CD4-positive, alpha-beta memory T cell (primary cell): ENCODE measurements at regions not wholly inside any gene's neighbourhood (a gene's known extent, or its start where the extent isn't known, plus 50 kb on each side); places are given as distances from the start of the nearest gene placed in this dataset.

Experiments
- CTCF ChIA-PET: fragments of 350-600 bp; sonication (Branson Sonifier 250); formaldehyde crosslinking; loops from one replicate; lab custom pipeline; 2021; ENCODE audit warnings: inconsistent platforms; ENCODE audit not compliant: partially characterized antibody; lab: Charles Lee
- POLR2A ChIA-PET: fragments of 350-600 bp; sonication (Branson Sonifier 250); formaldehyde crosslinking; loops from one replicate; lab custom pipeline; 2021; ENCODE audit not compliant: partially characterized antibody; lab: Charles Lee
- DNase-seq, 5 donors: peaks; one replicate each; pipeline versions ENCODE4 v3.0.0 to v3.0.0-alpha.2; 2020 to 2022; ENCODE audit warnings: mixed read lengths in 1 of 5
- H3K27ac ChIP-seq: one replicate; pipeline ENCODE4 v1.7.0; 2013; ENCODE audit warnings: low read depth, low read length
- H3K27me3 ChIP-seq: 2 replicates; pipeline ENCODE4 v1.7.0; 2013; ENCODE audit warnings: mild to moderate bottlenecking, low read length, moderate library complexity; ENCODE audit not compliant: insufficient read depth
- H3K36me3 ChIP-seq: 2 replicates; pipeline ENCODE4 v1.7.0; 2013; ENCODE audit warnings: mild to moderate bottlenecking, low read length, moderate library complexity; ENCODE audit not compliant: insufficient read depth
- H3K4me1 ChIP-seq: 2 replicates; pipeline ENCODE4 v1.7.0; 2013; ENCODE audit warnings: mild to moderate bottlenecking, low read length, moderate library complexity; ENCODE audit not compliant: insufficient read depth
- H3K4me3 ChIP-seq, 2 donors: one replicate each; pipeline ENCODE4 v1.7.0; 2013; ENCODE audit warnings: low read length in 2 of 2, mild to moderate bottlenecking in 1 of 2
- H3K9me3 ChIP-seq, 2 donors: one replicate each; pipeline ENCODE4 v1.7.0; 2013; ENCODE audit warnings: low read length in 2 of 2, control low read depth in 1 of 2; ENCODE audit not compliant: control insufficient read depth in 1 of 2
- H3K27ac Mint-ChIP-seq, 7 donors: one replicate each; pipeline ENCODE4 v1.8.0; 2020 to 2021; ENCODE audit warnings: mixed read lengths in 7 of 7, mild to moderate bottlenecking in 6 of 7, inconsistent platforms in 3 of 7, moderate library complexity in 3 of 7
- H3K27me3 Mint-ChIP-seq, 2 donors: one replicate each; pipeline ENCODE4 v1.8.0; 2020 to 2021; ENCODE audit warnings: mixed read lengths in 2 of 2
- H3K36me3 Mint-ChIP-seq, 2 donors: one replicate each; pipeline ENCODE4 v1.8.0; 2020 to 2021; ENCODE audit warnings: mixed read lengths in 2 of 2, inconsistent platforms in 1 of 2, mild to moderate bottlenecking in 1 of 2
- H3K4me1 Mint-ChIP-seq, 4 donors: one replicate each; pipeline ENCODE4 v1.8.0; 2020 to 2021; ENCODE audit warnings: mixed read lengths in 4 of 4, mild to moderate bottlenecking in 1 of 4
- H3K4me3 Mint-ChIP-seq, 8 donors: one replicate each; pipeline ENCODE4 v1.8.0; 2020 to 2021; ENCODE audit warnings: mixed read lengths in 8 of 8, mild to moderate bottlenecking in 7 of 8, moderate library complexity in 6 of 8, inconsistent platforms in 3 of 8
- H3K9me3 Mint-ChIP-seq, 8 donors: one replicate each; pipeline ENCODE4 v1.8.0; 2020 to 2021; ENCODE audit warnings: mixed read lengths in 8 of 8, mild to moderate bottlenecking in 5 of 8, inconsistent platforms in 3 of 8, moderate library complexity in 1 of 8
- intact Hi-C: fragments of 100-400 bp; cut with micrococcal nuclease; formaldehyde crosslinking; loops from one replicate; pipeline ENCODE4 v1.15.1; 2023

GRCh38 chr3:106717178-106717780, 660.0 kb upstream of the CCDC54 start:
- H3K36me3 Mint-ChIP-seq, result no peaks in the 10 kb centered on the region
- H3K36me3 ChIP-seq, result no peaks in the 10 kb centered on the region
- H3K27me3 Mint-ChIP-seq, result peaks cover 1% of the 10 kb centered on the region in 2 donors
- peaks cover 0 to 1% (median 0%) of the 10 kb centered on the region in 4 donors for H3K4me1 Mint-ChIP-seq
- DNase-seq, result no peak
- H3K27ac ChIP-seq, result no peak overlapping the region
- no peaks in the 10 kb centered on the region for H3K9me3 ChIP-seq
- intact Hi-C loops, result no loop called here
- no peaks in the 10 kb centered on the region for H3K27me3 ChIP-seq
- CTCF ChIA-PET, result no interaction called here
- no peaks in the 10 kb centered on the region for H3K4me1 ChIP-seq
- H3K4me3 ChIP-seq, result no peak overlapping the region
- POLR2A ChIA-PET, result no interaction called here
- H3K4me3 Mint-ChIP-seq, result no peak overlapping the region
- H3K27ac Mint-ChIP-seq, result no peak overlapping the region
- H3K9me3 Mint-ChIP-seq, result no peaks in the 10 kb centered on the region

GRCh38 chr3:106719077-106719476, 658.2 kb upstream of the CCDC54 start:
- Histone ChIP-seq H3K36me3 (no peaks in the 10 kb centered on the region), H3K27ac (no peak overlapping the region), H3K4me3 (no peak overlapping the region), H3K4me1 (no peaks in the 10 kb centered on the region), H3K27me3 (no peaks in the 10 kb centered on the region), H3K9me3 (no peaks in the 10 kb centered on the region)
- Mint-ChIP-seq H3K4me3 (no peak overlapping the region), H3K27me3 (peaks cover 1 to 3% of the 10 kb centered on the region in 2 donors), H3K36me3 (no peaks in the 10 kb centered on the region), H3K4me1 (peaks cover 0 to 1% (median 0%) of the 10 kb centered on the region in 4 donors), H3K9me3 (no peaks in the 10 kb centered on the region), H3K27ac (no peak overlapping the region)
- POLR2A ChIA-PET, result no interaction called here
- CTCF ChIA-PET, result no interaction called here
- intact Hi-C loops, result no loop called here
- no peak for DNase-seq

DNA sequence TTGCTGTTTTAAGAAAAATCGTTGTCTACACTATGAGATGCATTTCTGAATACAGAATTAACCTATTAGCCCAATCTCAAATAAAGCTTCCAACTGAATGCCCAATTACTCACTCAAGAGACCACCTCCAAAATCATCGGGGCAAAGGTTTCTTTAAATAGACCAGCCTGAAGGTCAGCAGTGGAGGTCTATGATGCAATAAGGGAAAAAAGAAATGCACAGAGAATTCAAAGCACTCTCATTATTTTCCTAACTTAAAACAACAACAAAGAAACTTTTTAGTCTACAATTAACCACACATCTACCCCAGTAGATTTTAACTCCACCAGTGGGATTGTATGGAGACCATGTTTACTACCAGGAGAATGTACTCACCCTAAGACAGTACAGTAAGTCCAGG, 657.7 kb upstream of the CCDC54 start:
- no peak overlapping the region for H3K4me3 Mint-ChIP-seq
- H3K4me1 Mint-ChIP-seq, result peaks cover 0 to 1% (median 0%) of the 10 kb centered on the region in 4 donors
- Histone ChIP-seq H3K9me3 (no peaks in the 10 kb centered on the region), H3K27ac (no peak overlapping the region), H3K27me3 (no peaks in the 10 kb centered on the region), H3K4me1 (no peaks in the 10 kb centered on the region), H3K36me3 (no peaks in the 10 kb centered on the region), H3K4me3 (no peak overlapping the region)
- POLR2A ChIA-PET, result no interaction called here
- no peaks in the 10 kb centered on the region for H3K9me3 Mint-ChIP-seq
- intact Hi-C loops, result no loop called here
- peaks cover 1 to 4% of the 10 kb centered on the region in 2 donors for H3K27me3 Mint-ChIP-seq
- CTCF ChIA-PET, result no interaction called here
- DNase-seq, result no peak
- H3K27ac Mint-ChIP-seq, result no peak overlapping the region
- H3K36me3 Mint-ChIP-seq, result no peaks in the 10 kb centered on the region

GRCh38 chr3:106720510-106720909, 656.7 kb upstream of the CCDC54 start:
- Histone ChIP-seq H3K27ac (no peak overlapping the region), H3K27me3 (no peaks in the 10 kb centered on the region), H3K4me1 (no peaks in the 10 kb centered on the region), H3K9me3 (no peaks in the 10 kb centered on the region), H3K36me3 (no peaks in the 10 kb centered on the region), H3K4me3 (no peak overlapping the region)
- H3K4me3 Mint-ChIP-seq, result no peak overlapping the region
- H3K4me1 Mint-ChIP-seq, result peaks cover 0 to 1% (median 0%) of the 10 kb centered on the region in 4 donors
- H3K27me3 Mint-ChIP-seq, result peaks cover under 1 to 3% of the 10 kb centered on the region in 2 donors
- H3K9me3 Mint-ChIP-seq, result no peaks in the 10 kb centered on the region
- H3K36me3 Mint-ChIP-seq, result no peaks in the 10 kb centered on the region
- no peak for DNase-seq
- ChIA-PET POLR2A (no interaction called here), CTCF (no interaction called here)
- intact Hi-C loops, result no loop called here
- H3K27ac Mint-ChIP-seq, result no peak overlapping the region

- Mint-ChIP-seq H3K36me3 (no peaks in the 10 kb centered on the region), H3K27me3 (peaks cover 0 to 5% of the 10 kb centered on the region in 2 donors), H3K4me3 (no peak overlapping the region), H3K9me3 (no peaks in the 10 kb centered on the region), H3K4me1 (no peaks in the 10 kb centered on the region), H3K27ac (no peak overlapping the region)
- Histone ChIP-seq H3K4me3 (no peak overlapping the region), H3K9me3 (no peaks in the 10 kb centered on the region), H3K4me1 (no peaks in the 10 kb centered on the region), H3K36me3 (no peaks in the 10 kb centered on the region), H3K27me3 (no peaks in the 10 kb centered on the region), H3K27ac (no peak overlapping the region)
- CTCF ChIA-PET, result no interaction called here
- intact Hi-C loops, result no loop called here
- POLR2A ChIA-PET, result no interaction called here
- no peak for DNase-seq
Observed at GRCh38 chr3:106725566-106725965, 651.7 kb upstream of the CCDC54 start.

DNA sequence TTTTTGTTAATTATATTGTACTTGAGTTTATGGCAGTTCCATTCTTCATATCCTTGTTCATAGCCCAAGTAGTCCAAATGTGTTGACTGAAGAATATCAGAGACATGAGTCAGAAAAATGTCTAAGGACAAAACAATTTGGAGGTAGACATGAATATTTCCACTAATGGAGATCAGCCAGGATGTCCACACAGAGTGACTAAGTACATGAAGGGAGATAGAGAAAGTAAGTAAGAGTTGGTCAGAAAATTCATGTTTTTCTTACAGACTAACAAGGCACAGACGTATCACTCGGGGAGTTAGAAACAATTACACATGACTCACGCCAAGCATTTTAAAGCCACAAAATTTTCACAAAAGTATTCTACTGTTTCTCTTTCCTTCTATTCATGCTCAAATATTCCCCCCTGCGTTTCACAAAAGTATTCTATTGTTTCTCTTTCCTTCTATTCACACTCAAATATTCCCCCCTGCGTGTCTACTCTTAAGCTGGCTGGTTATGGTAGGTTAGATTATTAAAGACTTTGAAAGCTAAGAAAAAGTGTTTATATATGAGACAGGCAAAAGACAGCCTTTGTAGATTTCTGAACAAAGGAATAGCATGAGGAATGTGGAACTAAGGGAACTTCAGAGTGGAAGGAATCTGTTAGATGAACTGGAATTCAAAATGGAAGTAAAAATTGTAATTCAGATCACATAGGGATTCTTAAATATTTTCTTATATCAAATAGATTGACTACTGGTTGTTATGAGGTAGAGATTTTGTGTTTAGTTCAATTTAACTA, 648.7 kb upstream of the CCDC54 start:
- Mint-ChIP-seq H3K4me3 (no peak overlapping the region), H3K27me3 (peaks cover 4 to 5% of the 10 kb centered on the region in 2 donors), H3K27ac (no peak overlapping the region), H3K9me3 (no peaks in the 10 kb centered on the region), H3K36me3 (no peaks in the 10 kb centered on the region), H3K4me1 (no peaks in the 10 kb centered on the region)
- CTCF ChIA-PET, result no interaction called here
- H3K9me3 ChIP-seq, result no peaks in the 10 kb centered on the region
- H3K4me3 ChIP-seq, result no peak overlapping the region
- POLR2A ChIA-PET, result no interaction called here
- intact Hi-C loops, result no loop called here
- no peaks in the 10 kb centered on the region for H3K4me1 ChIP-seq
- no peaks in the 10 kb centered on the region for H3K27me3 ChIP-seq
- no peak for DNase-seq
- H3K36me3 ChIP-seq, result no peaks in the 10 kb centered on the region
- no peak overlapping the region for H3K27ac ChIP-seq

- no peaks in the 10 kb centered on the region for H3K36me3 ChIP-seq
- no peak overlapping the region for H3K27ac ChIP-seq
- no peak overlapping the region for H3K4me3 ChIP-seq
- CTCF ChIA-PET, result no interaction called here
- Mint-ChIP-seq H3K27ac (no peak overlapping the region), H3K4me3 (no peak overlapping the region), H3K27me3 (peaks cover 2 to 4% of the 10 kb centered on the region in 2 donors), H3K4me1 (no peaks in the 10 kb centered on the region), H3K36me3 (no peaks in the 10 kb centered on the region), H3K9me3 (no peaks in the 10 kb centered on the region)
- POLR2A ChIA-PET, result no interaction called here
- no peak for DNase-seq
- intact Hi-C loops, result no loop called here
- H3K9me3 ChIP-seq, result no peaks in the 10 kb centered on the region
- no peaks in the 10 kb centered on the region for H3K4me1 ChIP-seq
- H3K27me3 ChIP-seq, result no peaks in the 10 kb centered on the region
Observed at GRCh38 chr3:106729481-106729880, 647.8 kb upstream of the CCDC54 start.
